GM20000 (cell line): ENCODE measurements at regions not wholly inside any gene's neighbourhood (a gene's known extent, or its start where the extent isn't known, plus 50 kb on each side); places are given as distances from the start of the nearest gene placed in this dataset.

ENCODE experiments used
- DNase-seq: peaks from one replicate; pipeline ENCODE4 v3.0.0; 2012; ENCODE audit warnings: low spot score
- TF ChIP-seq, protein P1 (sequence below): IDR thresholded peaks from 2 replicates; pipeline ENCODE4 v1.5.1; 2012; ENCODE audit warnings: mild to moderate bottlenecking, control low read depth; ENCODE audit errors: extremely low read depth, missing control alignments

DNA sequence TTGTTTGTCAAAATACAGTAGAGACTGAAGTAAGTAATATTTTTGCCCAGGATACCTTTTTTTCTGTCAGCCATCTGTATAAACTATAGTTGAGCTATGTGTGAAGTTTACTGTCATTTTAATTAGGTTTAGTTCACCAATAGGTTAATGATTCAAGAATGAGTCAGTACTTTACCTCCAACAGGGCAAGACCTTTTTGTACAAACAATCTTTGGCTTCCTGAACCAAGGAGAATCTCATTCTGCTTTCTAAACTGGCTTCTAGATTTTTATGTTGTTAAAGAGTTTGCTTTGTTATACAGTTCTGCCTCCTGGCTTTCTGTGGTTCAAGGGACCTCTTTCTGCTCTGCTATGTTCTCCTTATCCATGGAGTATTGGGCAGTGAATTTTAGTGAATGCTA, 412.0 kb upstream of the NR3C2 start:
- no peak for DNase-seq
- TF ChIP-seq, protein P1, sequence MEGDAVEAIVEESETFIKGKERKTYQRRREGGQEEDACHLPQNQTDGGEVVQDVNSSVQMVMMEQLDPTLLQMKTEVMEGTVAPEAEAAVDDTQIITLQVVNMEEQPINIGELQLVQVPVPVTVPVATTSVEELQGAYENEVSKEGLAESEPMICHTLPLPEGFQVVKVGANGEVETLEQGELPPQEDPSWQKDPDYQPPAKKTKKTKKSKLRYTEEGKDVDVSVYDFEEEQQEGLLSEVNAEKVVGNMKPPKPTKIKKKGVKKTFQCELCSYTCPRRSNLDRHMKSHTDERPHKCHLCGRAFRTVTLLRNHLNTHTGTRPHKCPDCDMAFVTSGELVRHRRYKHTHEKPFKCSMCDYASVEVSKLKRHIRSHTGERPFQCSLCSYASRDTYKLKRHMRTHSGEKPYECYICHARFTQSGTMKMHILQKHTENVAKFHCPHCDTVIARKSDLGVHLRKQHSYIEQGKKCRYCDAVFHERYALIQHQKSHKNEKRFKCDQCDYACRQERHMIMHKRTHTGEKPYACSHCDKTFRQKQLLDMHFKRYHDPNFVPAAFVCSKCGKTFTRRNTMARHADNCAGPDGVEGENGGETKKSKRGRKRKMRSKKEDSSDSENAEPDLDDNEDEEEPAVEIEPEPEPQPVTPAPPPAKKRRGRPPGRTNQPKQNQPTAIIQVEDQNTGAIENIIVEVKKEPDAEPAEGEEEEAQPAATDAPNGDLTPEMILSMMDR = no peak

DNA sequence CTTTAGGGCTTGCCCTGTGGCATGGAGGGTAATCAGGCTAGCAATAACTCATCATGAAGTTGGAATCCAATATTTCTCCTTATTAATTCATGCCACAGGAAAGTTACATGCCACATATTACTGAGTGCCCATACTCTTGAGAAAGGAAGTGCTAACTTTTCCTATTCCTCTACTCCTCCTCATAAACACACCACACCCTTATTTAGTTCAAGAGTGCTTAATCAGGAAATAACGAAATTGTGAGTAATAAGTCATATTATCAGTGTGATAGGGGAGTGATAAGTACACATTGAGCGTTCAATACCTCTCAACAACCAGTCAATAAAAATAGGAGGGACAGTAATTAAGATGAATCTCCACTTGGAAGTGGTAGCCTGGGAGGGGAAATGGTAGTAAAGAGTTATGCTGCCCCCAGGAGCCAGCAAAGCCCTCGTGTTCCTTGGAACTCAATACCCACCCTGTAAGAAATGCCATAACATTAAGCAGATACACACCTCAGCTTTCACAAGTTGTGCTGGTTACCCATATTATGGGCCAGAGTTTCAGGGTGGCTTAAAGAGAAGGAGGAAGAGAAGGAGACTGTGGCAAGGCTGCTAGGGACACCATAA, 410.0 kb upstream of the NR3C2 start:
- TF ChIP-seq, protein P1 = no peak
- no peak for DNase-seq

DNA sequence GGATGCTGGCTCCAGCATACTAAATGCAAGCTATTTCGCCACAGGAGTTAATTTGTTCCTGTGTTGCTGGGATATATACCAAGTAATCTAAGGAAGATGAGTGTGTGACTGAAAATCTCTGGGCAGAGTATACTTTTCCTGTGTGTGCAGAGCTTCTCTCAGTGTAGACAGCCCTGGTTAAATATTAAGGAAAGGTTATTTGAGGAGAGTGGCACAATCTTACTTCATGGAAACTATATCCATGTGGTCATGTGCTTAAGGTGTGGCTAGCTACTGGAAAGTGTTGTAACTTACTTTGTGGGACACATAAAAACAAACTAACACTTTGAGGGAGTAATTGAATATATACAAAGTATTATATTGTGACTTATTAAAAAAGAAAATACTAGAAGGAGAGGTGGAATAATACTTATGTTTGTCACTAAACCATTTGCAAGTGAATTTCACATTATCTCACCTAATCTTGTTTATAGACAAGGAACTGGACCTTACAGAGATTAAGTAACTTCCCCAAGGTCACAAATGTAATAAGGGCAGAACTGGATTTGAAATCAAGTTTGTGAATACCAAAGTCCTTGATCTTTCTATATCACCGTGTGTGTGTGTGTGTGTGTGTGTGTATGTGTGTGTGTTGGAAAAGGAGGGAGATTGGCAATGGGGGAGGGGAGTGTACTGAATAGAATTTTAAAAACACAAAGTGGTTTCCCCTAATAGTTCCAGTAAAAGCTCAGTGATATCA, 408.2 kb upstream of the NR3C2 start:
- TF ChIP-seq, protein P1 = no peak
- no peak for DNase-seq

GRCh38 chr4:148849581-148849980, 407.4 kb upstream of the NR3C2 start:
- TF ChIP-seq, protein P1 = no peak

GRCh38 chr4:148847544-148848255, 405.5 kb upstream of the NR3C2 start:
- TF ChIP-seq, protein P1 = no peak
- no peak for DNase-seq

More at GRCh38 chr4:148849581-148849980, 407.4 kb upstream of the NR3C2 start:
- no peak for DNase-seq

GRCh38 chr4:148845609-148846008, 403.4 kb upstream of the NR3C2 start:
- DNase-seq = no peak
- TF ChIP-seq, protein P1 = no peak

GRCh38 chr4:148843625-148844024, 401.4 kb upstream of the NR3C2 start:
- TF ChIP-seq, protein P1 = no peak
- no peak for DNase-seq
